MM.1S (cell line): ENCODE measurements at regions not wholly inside any gene's neighbourhood (a gene's known extent, or its start where the extent isn't known, plus 50 kb on each side); places are given as distances from the start of the nearest gene placed in this dataset.
"Not testable (repeated sequence)": the region's sequence is repeated elsewhere in the genome, so short reads cannot be mapped to it uniquely, and the experiment has no call there.

ENCODE experiments used
- DNase-seq: peaks from one replicate; pipeline ENCODE4 v3.0.0-alpha.2; 2015
- H2AFZ ChIP-seq: fragments of 300-600 bp; sonication (generic); 2 replicates; pipeline ENCODE4 v1.6.0; 2016; ENCODE audit warnings: antibody characterized with exemption, low read length
- H3F3A ChIP-seq: fragments of 300-600 bp; sonication (generic); 2 replicates; pipeline ENCODE4 v1.6.1; 2016; ENCODE audit warnings: mild to moderate bottlenecking, antibody characterized with exemption, low read length, moderate library complexity, mixed read lengths; ENCODE audit not compliant: insufficient read depth
- H3K27ac ChIP-seq: fragments of 300-600 bp; sonication (generic); 2 replicates; pipeline ENCODE4 v1.5.1; 2016; ENCODE audit warnings: mild to moderate bottlenecking, low read length
- H3K27me3 ChIP-seq: fragments of 300-600 bp; sonication (generic); replicated peaks from 2 replicates; pipeline ENCODE4 v1.6.0; 2016; ENCODE audit warnings: low read length; ENCODE audit not compliant: insufficient read depth
- H3K36me3 ChIP-seq: fragments of 300-600 bp; sonication (generic); replicated peaks from 2 replicates; pipeline ENCODE4 v1.6.1; 2016; ENCODE audit warnings: mild to moderate bottlenecking, low read length, mixed read lengths; ENCODE audit not compliant: insufficient read depth
- H3K4me1 ChIP-seq: fragments of 300-600 bp; sonication (generic); 2 replicates; pipeline ENCODE4 v1.6.1; 2016; ENCODE audit warnings: low read length, mixed read lengths
- H3K4me2 ChIP-seq: fragments of 300-600 bp; sonication (generic); 2 replicates; pipeline ENCODE4 v1.6.0; 2016; ENCODE audit warnings: low read depth, low read length
- H3K4me3 ChIP-seq: fragments of 300-600 bp; sonication (generic); 2 replicates; pipeline ENCODE4 v1.5.1; 2016; ENCODE audit warnings: low read length, mixed read lengths
- H3K79me2 ChIP-seq: fragments of 300-600 bp; sonication (generic); 2 replicates; pipeline ENCODE4 v1.6.1; 2016; ENCODE audit warnings: mixed run types, low read length, mixed read lengths
- H3K9ac ChIP-seq: fragments of 300-600 bp; sonication (generic); 2 replicates; pipeline ENCODE4 v1.6.1; 2016; ENCODE audit warnings: low read length, mixed read lengths
- H3K9me2 ChIP-seq: fragments of 300-600 bp; sonication (generic); replicated peaks from 2 replicates; pipeline ENCODE4 v1.6.1; 2016; ENCODE audit warnings: mild to moderate bottlenecking, low read length, mixed read lengths; ENCODE audit not compliant: insufficient read depth
- H3K9me3 ChIP-seq: fragments of 300-600 bp; sonication (generic); replicated peaks from 2 replicates; pipeline ENCODE4 v1.6.1; 2016; ENCODE audit warnings: mild to moderate bottlenecking, low read length, mixed read lengths; ENCODE audit not compliant: insufficient read depth
- H4K20me1 ChIP-seq: fragments of 300-600 bp; sonication (generic); 2 replicates; pipeline ENCODE4 v1.6.1; 2016; ENCODE audit warnings: mild to moderate bottlenecking, low read length, moderate library complexity, mixed read lengths; ENCODE audit not compliant: insufficient read depth
- CTCF ChIP-seq: fragments of 300-600 bp; sonication (generic); IDR thresholded peaks from 2 replicates; pipeline ENCODE4 v1.5.1; 2016; ENCODE audit warnings: antibody characterized with exemption, low read length, mixed read lengths
- EZH2 ChIP-seq: fragments of 300-600 bp; sonication (generic); optimal IDR thresholded peaks from 2 replicates; pipeline ENCODE3; 2017; ENCODE audit warnings: low read depth, mild to moderate bottlenecking, antibody characterized with exemption, low read length, mixed read lengths
- EZH2phosphoT487 ChIP-seq: fragments of 300-600 bp; sonication (generic); IDR thresholded peaks from 2 replicates; pipeline ENCODE4 v1.6.1; 2018; ENCODE audit warnings: antibody characterized with exemption, low read length

- DNase-seq, result no peak
- H3K4me2 ChIP-seq, result no peak overlapping the region
- H2AFZ ChIP-seq, result no peak overlapping the region
- TF ChIP-seq CTCF (no peak), EZH2phosphoT487 (no peak), EZH2 (no peak)
- no peaks in the 10 kb centered on the region for H3K9me3 ChIP-seq
- H3K9ac ChIP-seq, result no peak overlapping the region
- H3K4me1 ChIP-seq, result no peaks in the 10 kb centered on the region
- H3K27me3 ChIP-seq, result no peaks in the 10 kb centered on the region
- H4K20me1 ChIP-seq, result no peaks in the 10 kb centered on the region
- no peaks in the 10 kb centered on the region for H3K36me3 ChIP-seq
- H3K9me2 ChIP-seq, result no peaks in the 10 kb centered on the region
- no peaks in the 10 kb centered on the region for H3K79me2 ChIP-seq
- no peaks in the 10 kb centered on the region for H3F3A ChIP-seq
- no peak overlapping the region for H3K27ac ChIP-seq
- no peak overlapping the region for H3K4me3 ChIP-seq
Observed at GRCh38 chr5:152739916-152740315, 334.8 kb upstream of the NMUR2 start.

- not testable (repeated sequence) for H2AFZ ChIP-seq, H3K9ac ChIP-seq, H3K9me2 ChIP-seq, H3K27ac ChIP-seq, H3K36me3 ChIP-seq, H3K4me1 ChIP-seq, H3K4me2 ChIP-seq, H3K79me2 ChIP-seq, H3K27me3 ChIP-seq, H3K4me3 ChIP-seq, H4K20me1 ChIP-seq, H3F3A ChIP-seq, H3K9me3 ChIP-seq, DNase-seq
Observed at GRCh38 chr5:152741126-152741525, 336.0 kb upstream of the NMUR2 start.

- not testable (repeated sequence) for H3K9ac ChIP-seq, H2AFZ ChIP-seq, H3K9me2 ChIP-seq, H3K27me3 ChIP-seq, H3K27ac ChIP-seq, H3K4me3 ChIP-seq, H3K79me2 ChIP-seq, H3F3A ChIP-seq, H3K9me3 ChIP-seq, DNase-seq, H3K36me3 ChIP-seq, H3K4me2 ChIP-seq, H4K20me1 ChIP-seq, H3K4me1 ChIP-seq
Observed at GRCh38 chr5:152787709-152788217, 382.7 kb upstream of the NMUR2 start.

GRCh38 chr5:152801886-152802285, 396.8 kb upstream of the NMUR2 start:
- no peaks in the 10 kb centered on the region for H3K79me2 ChIP-seq
- no peaks in the 10 kb centered on the region for H3K36me3 ChIP-seq
- H3K27me3 ChIP-seq, result no peaks in the 10 kb centered on the region
- H3K27ac ChIP-seq, result no peak overlapping the region
- no peaks in the 10 kb centered on the region for H3K9me2 ChIP-seq
- H3K4me2 ChIP-seq, result no peak overlapping the region
- H3K9ac ChIP-seq, result no peak overlapping the region
- no peak overlapping the region for H2AFZ ChIP-seq
- H3K4me1 ChIP-seq, result no peaks in the 10 kb centered on the region
- H3K9me3 ChIP-seq, result no peaks in the 10 kb centered on the region
- H4K20me1 ChIP-seq, result no peaks in the 10 kb centered on the region
- no peak for DNase-seq
- H3F3A ChIP-seq, result no peaks in the 10 kb centered on the region
- H3K4me3 ChIP-seq, result no peak overlapping the region
- TF ChIP-seq EZH2phosphoT487, result no peak
- no peak for TF ChIP-seq EZH2
- TF ChIP-seq CTCF, result no peak
